ENCODE measurements at regions not wholly inside any gene's neighbourhood (a gene's known extent, or its start where the extent isn't known, plus 50 kb on each side); places are given as distances from the start of the nearest gene placed in this dataset.
"Not testable (repeated sequence)": the region's sequence is repeated elsewhere in the genome, so short reads cannot be mapped to it uniquely, and the experiment has no call there.

- Histone ChIP-seq H3K27me3 (replicated peaks in 1 of 2; ENCODE audit: control insufficient read depth in 2 of 2, extremely low read depth in 1 of 2, insufficient read depth in 2 of 2, low read length in 1 of 2) (no peaks in the 10 kb centered on the region), H3K9me3 (no peaks in the 10 kb centered on the region), H3K27ac (ENCODE audit: low read length) (no peak overlapping the region), H3K36me3 (ENCODE audit: control insufficient read depth in 2 of 2, extremely low read depth in 1 of 2, insufficient read depth in 1 of 2, low read length in 1 of 2) (no peaks in the 10 kb centered on the region), H3K4me3 (ENCODE audit: control insufficient read depth in 1 of 2, extremely low read depth in 1 of 2, low read length in 1 of 2) (no peak overlapping the region), H3K4me1 (ENCODE audit: control insufficient read depth in 1 of 2, extremely low read depth in 1 of 2, insufficient read depth in 2 of 2, low read length in 2 of 2) (no peaks in the 10 kb centered on the region)
- POLR2A ChIA-PET, result no interaction called here
- ATAC-seq (replicated peaks in 1 of 4) (no peak), DNase-seq (no peak)
- CTCF ChIA-PET, result no interaction called here
- Mint-ChIP-seq H3K4me3 (no peak overlapping the region), H3K4me1 (no peaks in the 10 kb centered on the region), H3K36me3 (no peaks in the 10 kb centered on the region), H3K9me3 (no peaks in the 10 kb centered on the region), H3K27ac (no peak overlapping the region), H3K27me3 (no peaks in the 10 kb centered on the region)
- 86% methylated on average over 1 of the region's 1 CpG for WGBS (ENCODE audit: insufficient coverage)
Observed at GRCh38 chr7:16086743-16087142, 334.6 kb downstream of the CRPPA start.

- CTCF ChIA-PET, result interaction anchor here in 1 of 2 donors (0.6 kb wide), 1 partner anchor 137 kb away, joined by 4 read pairs; no protein-coding TSS in a partner anchor
- H3K27ac ChIP-seq (ENCODE audit: low read length); H3K9me3 ChIP-seq; ATAC-seq (replicated peaks in 1 of 4); H3K27me3 ChIP-seq (replicated peaks in 1 of 2; ENCODE audit: control insufficient read depth in 2 of 2, extremely low read depth in 1 of 2, insufficient read depth in 2 of 2, low read length in 1 of 2); DNase-seq; H3K4me1 ChIP-seq (ENCODE audit: control insufficient read depth in 1 of 2, extremely low read depth in 1 of 2, insufficient read depth in 2 of 2, low read length in 2 of 2); H3K36me3 ChIP-seq (ENCODE audit: control insufficient read depth in 2 of 2, extremely low read depth in 1 of 2, insufficient read depth in 1 of 2, low read length in 1 of 2); H3K4me1 Mint-ChIP-seq; H3K4me3 ChIP-seq (ENCODE audit: control insufficient read depth in 1 of 2, extremely low read depth in 1 of 2, low read length in 1 of 2); H3K36me3 Mint-ChIP-seq; H3K9me3 Mint-ChIP-seq; H3K27ac Mint-ChIP-seq; H3K27me3 Mint-ChIP-seq; POLR2A ChIA-PET; H3K4me3 Mint-ChIP-seq: not testable (repeated sequence)
- no CpG with 5 or more reads among the region's 6 CpGs for WGBS (ENCODE audit: insufficient coverage)
Observed at GRCh38 chr7:16085780-16086179, 335.6 kb downstream of the CRPPA start.

GRCh38 chr7:16084875-16085274 lies 336.5 kb downstream of the CRPPA start:
- no peaks in the 10 kb centered on the region for H3K36me3 ChIP-seq (ENCODE audit: control insufficient read depth in 2 of 2, extremely low read depth in 1 of 2, insufficient read depth in 1 of 2, low read length in 1 of 2)
- no peaks in the 10 kb centered on the region for H3K4me1 ChIP-seq (ENCODE audit: control insufficient read depth in 1 of 2, extremely low read depth in 1 of 2, insufficient read depth in 2 of 2, low read length in 2 of 2)
- ATAC-seq (replicated peaks in 1 of 4), result no peak
- no peaks in the 10 kb centered on the region for H3K9me3 Mint-ChIP-seq
- no peak for DNase-seq
- 100% methylated on average over 3 of the region's 4 CpGs for WGBS (ENCODE audit: insufficient coverage)
- no peaks in the 10 kb centered on the region for H3K27me3 ChIP-seq (replicated peaks in 1 of 2; ENCODE audit: control insufficient read depth in 2 of 2, extremely low read depth in 1 of 2, insufficient read depth in 2 of 2, low read length in 1 of 2)
- no peak overlapping the region for H3K27ac Mint-ChIP-seq
- CTCF ChIA-PET, result interaction anchor here in 1 of 2 donors (0.5 kb wide), 1 partner anchor 11 kb away, joined by 3 read pairs; no protein-coding TSS in a partner anchor
- H3K27ac ChIP-seq (ENCODE audit: low read length), result no peak overlapping the region
- no peaks in the 10 kb centered on the region for H3K36me3 Mint-ChIP-seq
- H3K4me3 ChIP-seq (ENCODE audit: control insufficient read depth in 1 of 2, extremely low read depth in 1 of 2, low read length in 1 of 2), result no peak overlapping the region
- no peaks in the 10 kb centered on the region for H3K27me3 Mint-ChIP-seq
- no peaks in the 10 kb centered on the region for H3K9me3 ChIP-seq
- POLR2A ChIA-PET, result no interaction called here
- H3K4me1 Mint-ChIP-seq, result peaks cover 0 to 2% (median under 1%) of the 10 kb centered on the region in 3 donors
- no peak overlapping the region for H3K4me3 Mint-ChIP-seq

- Mint-ChIP-seq H3K36me3 (no peaks in the 10 kb centered on the region), H3K4me3 (no peak overlapping the region), H3K27me3 (no peaks in the 10 kb centered on the region), H3K9me3 (no peaks in the 10 kb centered on the region), H3K27ac (no peak overlapping the region), H3K4me1 (peaks cover 0 to 4% (median 3%) of the 10 kb centered on the region in 3 donors)
- ATAC-seq (replicated peaks in 1 of 4) (no peak), DNase-seq (no peak)
- Histone ChIP-seq H3K27me3 (replicated peaks in 1 of 2; ENCODE audit: control insufficient read depth in 2 of 2, extremely low read depth in 1 of 2, insufficient read depth in 2 of 2, low read length in 1 of 2) (no peaks in the 10 kb centered on the region), H3K9me3 (no peaks in the 10 kb centered on the region), H3K4me3 (ENCODE audit: control insufficient read depth in 1 of 2, extremely low read depth in 1 of 2, low read length in 1 of 2) (no peak overlapping the region), H3K4me1 (ENCODE audit: control insufficient read depth in 1 of 2, extremely low read depth in 1 of 2, insufficient read depth in 2 of 2, low read length in 2 of 2) (no peaks in the 10 kb centered on the region), H3K27ac (ENCODE audit: low read length) (no peak overlapping the region), H3K36me3 (ENCODE audit: control insufficient read depth in 2 of 2, extremely low read depth in 1 of 2, insufficient read depth in 1 of 2, low read length in 1 of 2) (no peaks in the 10 kb centered on the region)
- ChIA-PET POLR2A (no interaction called here), CTCF (interaction anchor here in 1 of 2 donors (0.5 kb wide), 1 partner anchor 11 kb away, joined by 3 read pairs; no protein-coding TSS in a partner anchor)
- no CpG with 5 or more reads among the region's 3 CpGs for WGBS (ENCODE audit: insufficient coverage)
Observed at GRCh38 chr7:16084370-16084769, 337.0 kb downstream of the CRPPA start.

DNA sequence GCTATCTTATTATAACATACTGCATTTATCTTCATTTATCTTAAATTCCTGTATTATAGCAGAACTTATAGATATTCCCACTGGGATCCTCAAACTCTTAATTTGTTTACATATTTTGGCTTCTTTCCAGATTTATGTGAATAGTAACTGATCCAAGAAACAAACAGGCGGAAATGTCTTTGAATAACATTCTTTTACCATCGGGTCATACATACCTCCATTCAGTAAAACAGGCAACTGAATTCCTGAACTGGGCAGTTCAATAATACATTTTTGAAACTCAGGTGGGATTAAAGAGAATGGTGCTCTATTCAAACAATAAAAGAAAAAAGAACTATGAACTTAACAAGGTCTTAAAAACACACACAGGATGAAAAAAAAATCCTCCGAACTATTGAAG lies 337.4 kb downstream of the CRPPA start:
- DNase-seq (no peak), ATAC-seq (replicated peaks in 1 of 4) (no peak)
- Histone ChIP-seq H3K36me3 (ENCODE audit: control insufficient read depth in 2 of 2, extremely low read depth in 1 of 2, insufficient read depth in 1 of 2, low read length in 1 of 2) (no peaks in the 10 kb centered on the region), H3K4me1 (ENCODE audit: control insufficient read depth in 1 of 2, extremely low read depth in 1 of 2, insufficient read depth in 2 of 2, low read length in 2 of 2) (no peaks in the 10 kb centered on the region), H3K4me3 (ENCODE audit: control insufficient read depth in 1 of 2, extremely low read depth in 1 of 2, low read length in 1 of 2) (no peak overlapping the region), H3K27me3 (replicated peaks in 1 of 2; ENCODE audit: control insufficient read depth in 2 of 2, extremely low read depth in 1 of 2, insufficient read depth in 2 of 2, low read length in 1 of 2) (no peaks in the 10 kb centered on the region), H3K27ac (ENCODE audit: low read length) (no peak overlapping the region), H3K9me3 (no peaks in the 10 kb centered on the region)
- no peak overlapping the region for H3K27ac Mint-ChIP-seq
- no peaks in the 10 kb centered on the region for H3K9me3 Mint-ChIP-seq
- ChIA-PET CTCF (no interaction called here), POLR2A (no interaction called here)
- no peaks in the 10 kb centered on the region for H3K36me3 Mint-ChIP-seq
- no peak overlapping the region for H3K4me3 Mint-ChIP-seq
- no CpG with 5 or more reads among the region's 3 CpGs for WGBS (ENCODE audit: insufficient coverage)
- peaks cover 0 to 4% (median 4%) of the 10 kb centered on the region in 3 donors for H3K4me1 Mint-ChIP-seq
- H3K27me3 Mint-ChIP-seq, result no peaks in the 10 kb centered on the region

DNA sequence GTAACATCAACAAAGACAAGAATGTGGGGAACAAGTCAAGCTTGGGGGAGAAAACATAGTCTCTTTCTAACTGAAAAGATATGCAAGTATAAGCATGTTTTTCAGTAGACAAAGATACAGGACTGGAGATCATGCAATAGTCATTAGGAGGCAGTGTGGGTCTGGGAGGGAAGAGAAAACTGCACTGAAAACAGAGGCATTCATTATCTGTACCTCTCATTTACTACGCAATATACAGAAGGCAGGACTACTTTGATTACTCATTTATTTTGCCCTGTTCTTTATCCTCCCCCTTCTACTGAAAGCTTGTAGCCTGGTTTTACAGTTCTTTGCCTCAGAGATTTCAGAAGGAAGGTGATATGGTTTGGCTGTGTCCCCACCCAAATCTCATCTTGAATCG lies 341.2 kb downstream of the CRPPA start:
- WGBS (ENCODE audit: insufficient coverage), result no CpG with 5 or more reads among the region's 2 CpGs

GRCh38 chr7:16079723-16080122 lies 341.6 kb downstream of the CRPPA start:
- Mint-ChIP-seq H3K4me3 (no peak overlapping the region), H3K27ac (no peak overlapping the region), H3K9me3 (no peaks in the 10 kb centered on the region), H3K4me1 (peaks cover 0 to 4% (median 4%) of the 10 kb centered on the region in 3 donors), H3K36me3 (no peaks in the 10 kb centered on the region), H3K27me3 (no peaks in the 10 kb centered on the region)
- POLR2A ChIA-PET, result no interaction called here
- ATAC-seq (replicated peaks in 1 of 4) (no peak), DNase-seq (no peak)
- CTCF ChIA-PET, result interaction anchor here (1.2 to 3.7 kb wide), 2 partner anchors 485 to 486 kb away, joined by 3 to 62 read pairs; no protein-coding TSS in a partner anchor
- Histone ChIP-seq H3K36me3 (ENCODE audit: control insufficient read depth in 2 of 2, extremely low read depth in 1 of 2, insufficient read depth in 1 of 2, low read length in 1 of 2) (no peaks in the 10 kb centered on the region), H3K9me3 (no peaks in the 10 kb centered on the region), H3K4me1 (ENCODE audit: control insufficient read depth in 1 of 2, extremely low read depth in 1 of 2, insufficient read depth in 2 of 2, low read length in 2 of 2) (no peaks in the 10 kb centered on the region), H3K27ac (ENCODE audit: low read length) (no peak overlapping the region), H3K27me3 (replicated peaks in 1 of 2; ENCODE audit: control insufficient read depth in 2 of 2, extremely low read depth in 1 of 2, insufficient read depth in 2 of 2, low read length in 1 of 2) (no peaks in the 10 kb centered on the region), H3K4me3 (ENCODE audit: control insufficient read depth in 1 of 2, extremely low read depth in 1 of 2, low read length in 1 of 2) (no peak overlapping the region)
- WGBS (ENCODE audit: insufficient coverage), result 53% methylated on average over 2 of the region's 3 CpGs

More for the DNA sequence above, 341.2 kb downstream of the CRPPA start:
- ATAC-seq (replicated peaks in 1 of 4), result no peak
- no peaks in the 10 kb centered on the region for H3K9me3 ChIP-seq
- Mint-ChIP-seq H3K4me3 (no peak overlapping the region), H3K9me3 (no peaks in the 10 kb centered on the region), H3K4me1 (peaks cover 0 to 4% (median 4%) of the 10 kb centered on the region in 3 donors), H3K27me3 (no peaks in the 10 kb centered on the region), H3K27ac (no peak overlapping the region), H3K36me3 (no peaks in the 10 kb centered on the region)
- no peaks in the 10 kb centered on the region for H3K4me1 ChIP-seq (ENCODE audit: control insufficient read depth in 1 of 2, extremely low read depth in 1 of 2, insufficient read depth in 2 of 2, low read length in 2 of 2)
- ChIA-PET CTCF (interaction anchor here (1.2 to 3.7 kb wide), 2 partner anchors 485 kb away, joined by 3 to 62 read pairs; no protein-coding TSS in a partner anchor), POLR2A (no interaction called here)
- H3K36me3 ChIP-seq (ENCODE audit: control insufficient read depth in 2 of 2, extremely low read depth in 1 of 2, insufficient read depth in 1 of 2, low read length in 1 of 2), result no peaks in the 10 kb centered on the region
- no peak for DNase-seq
- H3K27ac ChIP-seq (ENCODE audit: low read length), result no peak overlapping the region
- no peak overlapping the region for H3K4me3 ChIP-seq (ENCODE audit: control insufficient read depth in 1 of 2, extremely low read depth in 1 of 2, low read length in 1 of 2)
- H3K27me3 ChIP-seq (replicated peaks in 1 of 2; ENCODE audit: control insufficient read depth in 2 of 2, extremely low read depth in 1 of 2, insufficient read depth in 2 of 2, low read length in 1 of 2), result no peaks in the 10 kb centered on the region
